GM12865 (cell line): ENCODE measurements at regions not wholly inside any gene's neighbourhood (a gene's known extent, or its start where the extent isn't known, plus 50 kb on each side); places are given as distances from the start of the nearest gene placed in this dataset.

Source experiments
- DNase-seq: peaks from one replicate; pipeline ENCODE4 v3.0.0; 2010; ENCODE audit warnings: low read depth
- H3K4me3 ChIP-seq: 2 replicates; pipeline ENCODE4 v1.5.1; 2011; ENCODE audit warnings: mild to moderate bottlenecking, low read depth, low read length, control low read depth
- TF ChIP-seq, protein P1 (sequence below): IDR thresholded peaks from 2 replicates; pipeline ENCODE4 v1.5.1; 2011; ENCODE audit warnings: low read length, control low read depth, low read depth, inconsistent platforms; ENCODE audit not compliant: insufficient read depth; ENCODE audit errors: missing control alignments

DNA sequence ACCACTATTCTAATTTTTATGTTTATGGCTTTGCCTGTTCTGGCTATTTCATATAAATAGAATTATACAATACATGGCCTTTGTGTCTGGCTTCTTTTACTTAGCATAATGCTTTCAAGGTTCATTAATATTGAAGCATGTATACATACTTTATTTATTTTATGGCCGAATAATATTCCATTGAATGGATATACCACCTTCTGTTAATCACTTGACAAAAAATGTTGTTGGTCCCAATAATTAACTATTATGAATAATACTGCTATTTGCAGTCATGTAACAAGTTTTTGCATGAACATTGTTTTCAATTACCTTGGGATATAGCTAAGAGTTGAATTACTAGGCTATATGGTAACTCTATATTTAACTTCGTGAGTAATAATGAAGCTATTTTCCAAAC, 767.5 kb downstream of the INHBA start:
- no peak overlapping the region for H3K4me3 ChIP-seq
- TF ChIP-seq, protein P1, sequence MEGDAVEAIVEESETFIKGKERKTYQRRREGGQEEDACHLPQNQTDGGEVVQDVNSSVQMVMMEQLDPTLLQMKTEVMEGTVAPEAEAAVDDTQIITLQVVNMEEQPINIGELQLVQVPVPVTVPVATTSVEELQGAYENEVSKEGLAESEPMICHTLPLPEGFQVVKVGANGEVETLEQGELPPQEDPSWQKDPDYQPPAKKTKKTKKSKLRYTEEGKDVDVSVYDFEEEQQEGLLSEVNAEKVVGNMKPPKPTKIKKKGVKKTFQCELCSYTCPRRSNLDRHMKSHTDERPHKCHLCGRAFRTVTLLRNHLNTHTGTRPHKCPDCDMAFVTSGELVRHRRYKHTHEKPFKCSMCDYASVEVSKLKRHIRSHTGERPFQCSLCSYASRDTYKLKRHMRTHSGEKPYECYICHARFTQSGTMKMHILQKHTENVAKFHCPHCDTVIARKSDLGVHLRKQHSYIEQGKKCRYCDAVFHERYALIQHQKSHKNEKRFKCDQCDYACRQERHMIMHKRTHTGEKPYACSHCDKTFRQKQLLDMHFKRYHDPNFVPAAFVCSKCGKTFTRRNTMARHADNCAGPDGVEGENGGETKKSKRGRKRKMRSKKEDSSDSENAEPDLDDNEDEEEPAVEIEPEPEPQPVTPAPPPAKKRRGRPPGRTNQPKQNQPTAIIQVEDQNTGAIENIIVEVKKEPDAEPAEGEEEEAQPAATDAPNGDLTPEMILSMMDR: no peak
- DNase-seq: no peak

DNA sequence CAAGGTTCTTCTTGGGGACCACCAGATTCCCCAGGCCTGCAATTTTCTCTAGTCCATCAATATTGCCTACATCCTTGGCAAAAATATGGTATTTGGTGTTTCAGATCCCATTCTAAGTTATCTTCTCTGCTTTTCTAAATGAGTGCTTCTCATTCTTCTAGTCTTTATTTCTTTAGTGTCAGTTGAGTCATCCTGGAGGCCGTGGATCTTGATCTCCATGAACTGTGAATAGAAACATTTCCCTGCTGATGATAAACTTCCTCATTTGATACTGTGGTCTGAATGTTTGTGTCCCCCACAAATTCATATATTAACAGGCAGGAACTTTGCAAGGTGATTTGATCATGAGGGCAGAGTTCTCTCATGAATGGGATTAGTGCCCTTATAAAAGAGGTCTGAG, 779.3 kb downstream of the INHBA start:
- no peak overlapping the region for H3K4me3 ChIP-seq
- no peak for DNase-seq
- TF ChIP-seq, protein P1: no peak

DNA sequence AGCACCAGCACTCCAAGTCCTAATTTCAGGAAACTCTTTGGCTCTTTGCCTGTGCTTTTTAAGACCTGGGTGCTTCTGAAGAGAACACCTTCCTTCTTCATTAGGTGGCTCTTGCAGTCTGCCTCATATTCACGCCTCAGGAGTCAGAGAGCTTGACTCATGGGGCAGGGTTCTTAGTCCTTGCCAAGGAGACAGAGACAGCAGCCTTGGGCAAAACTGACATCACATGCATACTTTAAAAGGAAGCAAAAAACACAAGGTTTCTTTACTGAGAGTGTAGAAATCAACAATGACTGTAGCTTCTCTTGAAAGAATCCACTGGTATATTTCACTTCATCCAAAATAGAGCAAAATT, 780.6 kb downstream of the INHBA start:
- TF ChIP-seq, protein P1: no peak
- DNase-seq: no peak

DNA sequence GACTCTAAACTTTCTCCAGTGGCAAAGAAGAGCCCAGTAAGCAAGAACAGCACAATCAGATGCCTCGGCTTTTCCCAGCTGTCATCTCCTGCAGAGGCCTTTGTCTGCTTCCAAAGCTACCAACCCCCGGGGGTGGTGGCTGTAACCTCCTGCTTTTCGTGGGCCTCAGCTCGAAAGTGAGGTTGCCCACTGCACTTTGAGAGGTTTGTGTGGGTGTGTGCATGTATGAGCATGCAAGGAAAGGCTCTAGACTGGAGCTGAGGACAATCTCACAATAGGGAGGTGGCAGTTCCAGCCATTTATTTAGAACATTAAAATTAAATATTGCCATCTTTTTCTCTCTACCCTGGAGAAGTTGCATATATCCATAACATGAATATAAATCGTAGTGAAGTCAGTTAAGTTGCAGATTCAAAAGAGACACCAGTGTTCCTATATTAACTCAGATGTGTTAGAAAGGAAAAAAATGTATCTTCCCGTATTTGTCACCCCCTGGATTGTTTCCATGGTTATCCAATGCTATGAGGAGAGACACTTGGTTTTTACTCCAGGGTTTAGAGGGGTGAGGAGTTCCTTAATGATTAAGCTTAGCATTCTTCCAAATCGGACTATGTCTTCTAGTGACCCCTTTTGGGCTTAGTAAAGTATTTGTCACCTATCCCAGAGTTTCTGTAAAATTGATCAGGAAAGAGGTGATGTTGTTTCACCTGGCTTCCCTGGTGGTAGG, 781.1 kb downstream of the INHBA start:
- no peak overlapping the region for H3K4me3 ChIP-seq
- TF ChIP-seq, protein P1: no peak
- DNase-seq: no peak

More for the DNA sequence above, 780.6 kb downstream of the INHBA start:
- H3K4me3 ChIP-seq: no peak overlapping the region

DNA sequence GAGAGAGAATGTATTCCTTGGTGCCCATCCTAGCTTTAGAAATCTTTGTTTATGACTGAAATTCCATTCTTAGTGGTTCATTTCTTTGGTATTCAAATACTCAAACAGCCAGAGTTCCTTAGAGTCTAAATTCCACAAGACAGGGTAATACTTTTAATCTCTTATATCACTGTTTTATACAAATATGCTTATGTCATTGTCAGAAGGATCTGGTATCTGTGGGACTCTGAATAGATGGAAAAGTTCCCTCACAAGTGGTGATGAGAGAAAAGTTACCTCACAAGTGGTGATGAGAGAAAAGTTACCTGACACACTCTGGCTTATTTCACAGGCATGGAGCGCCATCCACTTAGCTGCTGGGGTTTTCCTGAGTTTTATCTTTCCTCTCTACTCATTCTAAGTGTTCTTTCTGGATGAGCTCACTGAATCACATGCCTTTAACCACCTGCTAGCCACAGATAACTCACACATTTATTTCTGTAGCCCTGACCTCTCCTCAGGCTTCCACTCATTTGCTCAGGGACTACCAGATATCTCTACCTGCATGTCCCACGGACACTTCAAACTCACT, 784.0 kb downstream of the SUGCT start:
- no peak overlapping the region for H3K4me3 ChIP-seq
- TF ChIP-seq, protein P1: no peak
- DNase-seq: no peak

DNA sequence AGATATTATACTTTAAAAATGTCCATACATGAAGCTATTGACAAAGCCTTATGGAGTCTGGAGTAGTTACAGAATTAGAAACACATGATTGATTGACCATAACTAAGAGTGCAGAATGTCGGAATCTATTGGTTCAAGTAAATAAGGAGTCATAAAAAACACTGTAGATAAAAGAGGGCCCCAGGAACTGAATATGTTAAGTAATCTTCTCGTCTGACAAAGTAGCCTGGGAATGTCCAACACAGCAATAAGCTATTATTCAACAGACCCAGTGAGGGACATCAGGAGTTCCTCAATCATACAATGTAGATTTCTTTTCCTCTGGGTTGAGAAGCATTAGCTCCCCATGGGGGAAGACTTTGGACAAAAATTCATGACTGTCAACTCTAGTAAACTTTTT, 782.0 kb downstream of the SUGCT start:
- DNase-seq: no peak

More for the DNA sequence above, 782.0 kb downstream of the SUGCT start:
- no peak overlapping the region for H3K4me3 ChIP-seq
- TF ChIP-seq, protein P1: no peak
